Activated CD4-positive, CD25-positive, alpha-beta regulatory T cell treated with anti-CD3 and anti-CD28 coated beads, Interleukin-2, amount 50 U/mL, for 24 hours (primary cell): ENCODE measurements at regions not wholly inside any gene's neighbourhood (a gene's known extent, or its start where the extent isn't known, plus 50 kb on each side); places are given as distances from the start of the nearest gene placed in this dataset.

Source experiments
- ATAC-seq, 2 donors: fragments of 150-1000 bp; cut with Tn5 transposase; one replicate each; pipeline ENCODE4 v1.10.0; 2021; ENCODE audit warnings: mild to moderate bottlenecking in 1 of 2, moderate library complexity in 1 of 2

GRCh38 chr5:167573370-167574127 is 717.9 kb upstream of the WWC1 start:
- no peak for ATAC-seq

DNA sequence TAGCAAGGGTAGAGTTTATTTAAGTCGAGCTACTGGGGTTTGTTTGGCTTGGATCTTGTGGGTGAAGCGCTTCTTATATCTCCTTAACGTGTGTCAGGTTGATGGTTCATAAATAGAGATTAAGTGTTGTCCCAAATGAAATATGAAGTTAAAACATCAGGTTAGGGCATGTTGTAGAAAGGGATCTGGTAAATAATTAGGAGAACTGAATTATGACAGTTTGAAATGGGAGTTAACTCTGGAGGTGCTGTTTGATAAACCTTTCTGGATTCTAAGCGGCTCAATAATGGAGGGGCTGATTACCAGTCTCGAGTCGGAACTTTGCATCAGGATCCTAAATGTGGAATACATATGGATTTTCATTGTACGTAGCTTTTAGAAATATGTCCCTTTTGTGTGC is 717.0 kb upstream of the WWC1 start:
- no peak for ATAC-seq

DNA sequence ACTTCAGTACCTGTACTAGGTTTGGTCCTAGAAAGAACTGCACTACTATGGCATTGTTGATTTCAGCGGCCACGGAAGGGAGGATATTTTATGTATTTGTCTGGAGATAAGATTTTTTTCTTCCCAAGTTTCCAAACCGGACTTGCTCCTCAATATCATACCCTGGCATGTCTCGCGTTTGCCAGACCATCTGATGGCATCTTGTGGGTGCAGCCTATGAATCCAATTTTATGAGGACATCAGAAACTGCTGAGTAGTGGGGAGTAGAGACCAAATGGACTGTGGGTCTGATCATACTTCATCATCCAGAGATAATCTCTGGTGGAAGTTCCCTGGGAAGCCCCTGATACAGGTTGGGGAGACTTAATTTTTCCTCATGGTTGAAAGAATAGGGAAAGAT is 716.1 kb upstream of the WWC1 start:
- no peak for ATAC-seq

DNA sequence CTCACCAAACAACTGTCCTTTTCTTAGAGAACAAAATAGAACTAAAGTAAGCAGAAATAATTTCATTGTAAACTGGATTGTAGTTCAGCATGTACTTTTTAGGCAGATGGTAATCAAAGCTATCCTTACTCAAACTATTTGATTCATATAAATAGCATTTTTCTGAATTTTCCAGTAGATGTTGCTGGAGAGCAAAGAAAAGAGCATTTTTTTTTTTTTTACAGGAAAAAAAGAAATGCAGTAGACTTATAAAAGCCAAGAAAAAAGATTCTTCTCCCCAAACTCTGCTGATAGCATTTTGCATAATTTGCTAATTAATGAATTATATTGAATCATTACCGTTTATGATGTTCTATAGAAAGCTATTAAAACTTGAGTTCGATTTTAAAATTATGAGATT is 715.3 kb upstream of the WWC1 start:
- no peak for ATAC-seq

DNA sequence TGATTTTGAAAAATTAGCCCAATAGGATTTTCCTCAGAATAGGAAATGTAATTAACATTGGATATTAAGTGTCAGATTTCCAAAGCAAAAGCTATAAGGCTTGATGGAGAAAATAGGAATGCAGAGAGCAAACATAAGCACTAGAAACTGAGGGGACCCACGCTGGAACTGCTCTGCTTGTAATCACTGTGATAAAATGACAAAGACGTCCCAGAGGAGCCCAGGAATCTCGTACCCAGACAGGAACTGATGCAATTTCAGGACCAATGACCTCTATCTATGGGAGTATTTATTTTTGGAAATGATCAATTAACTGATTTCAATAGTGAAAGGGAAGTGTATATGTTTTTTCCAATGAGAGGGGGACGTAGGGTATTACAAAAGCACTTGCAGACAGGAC is 714.5 kb upstream of the WWC1 start:
- ATAC-seq, result no peak

GRCh38 chr5:167577616-167578015 is 713.8 kb upstream of the WWC1 start:
- no peak for ATAC-seq

- ATAC-seq, result no peak
These were observed 712.3 kb upstream of the WWC1 start for GRCh38 chr5:167578977-167579692.

- no peak for ATAC-seq
These were observed 711.8 kb upstream of the WWC1 start for GRCh38 chr5:167579693-167580055.

GRCh38 chr5:167580608-167581007 is 710.8 kb upstream of the WWC1 start:
- ATAC-seq, result no peak

DNA sequence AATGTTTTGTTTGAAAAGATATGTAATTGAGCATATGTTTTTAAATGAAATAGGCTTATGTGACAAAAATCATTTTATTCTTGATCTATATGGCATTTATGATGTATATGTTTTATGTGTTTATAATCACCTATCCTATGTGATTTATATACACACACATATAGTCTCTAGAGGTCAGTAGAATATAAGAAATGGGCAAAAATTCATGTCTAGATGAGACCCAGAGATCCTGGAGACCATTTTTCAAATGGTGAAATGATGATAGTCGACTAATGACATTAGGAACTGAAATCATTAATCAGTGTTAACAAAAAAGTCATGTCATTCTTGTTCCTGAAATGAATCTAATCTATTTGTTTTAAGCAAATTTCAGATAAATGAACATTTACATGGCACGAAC is 709.2 kb upstream of the WWC1 start:
- no peak for ATAC-seq

DNA sequence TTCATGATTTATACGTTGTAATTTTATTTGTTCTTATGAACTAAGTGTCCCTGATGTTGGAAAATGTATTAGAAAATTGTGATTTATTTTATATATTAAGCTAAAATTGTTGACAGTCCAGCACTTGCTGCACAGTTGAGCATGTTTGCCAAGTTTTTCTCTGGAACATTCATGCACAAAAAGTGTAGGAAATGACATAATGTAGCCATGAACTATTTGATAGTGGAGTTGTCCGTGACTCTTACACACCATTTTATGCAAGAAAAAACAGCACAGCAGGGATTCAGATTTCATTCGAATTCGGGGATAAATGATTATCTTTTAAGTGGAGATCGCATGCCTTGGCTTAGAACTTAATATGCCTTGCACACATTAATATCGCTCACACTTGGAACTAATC is 708.6 kb upstream of the WWC1 start:
- no peak for ATAC-seq

GRCh38 chr5:167585184-167585583 is 706.3 kb upstream of the WWC1 start:
- ATAC-seq, result no peak

GRCh38 chr5:167587772-167588437 is 703.5 kb upstream of the WWC1 start:
- ATAC-seq, result no peak

- ATAC-seq, result no peak
These were observed 699.3 kb upstream of the WWC1 start for GRCh38 chr5:167592114-167592513.

DNA sequence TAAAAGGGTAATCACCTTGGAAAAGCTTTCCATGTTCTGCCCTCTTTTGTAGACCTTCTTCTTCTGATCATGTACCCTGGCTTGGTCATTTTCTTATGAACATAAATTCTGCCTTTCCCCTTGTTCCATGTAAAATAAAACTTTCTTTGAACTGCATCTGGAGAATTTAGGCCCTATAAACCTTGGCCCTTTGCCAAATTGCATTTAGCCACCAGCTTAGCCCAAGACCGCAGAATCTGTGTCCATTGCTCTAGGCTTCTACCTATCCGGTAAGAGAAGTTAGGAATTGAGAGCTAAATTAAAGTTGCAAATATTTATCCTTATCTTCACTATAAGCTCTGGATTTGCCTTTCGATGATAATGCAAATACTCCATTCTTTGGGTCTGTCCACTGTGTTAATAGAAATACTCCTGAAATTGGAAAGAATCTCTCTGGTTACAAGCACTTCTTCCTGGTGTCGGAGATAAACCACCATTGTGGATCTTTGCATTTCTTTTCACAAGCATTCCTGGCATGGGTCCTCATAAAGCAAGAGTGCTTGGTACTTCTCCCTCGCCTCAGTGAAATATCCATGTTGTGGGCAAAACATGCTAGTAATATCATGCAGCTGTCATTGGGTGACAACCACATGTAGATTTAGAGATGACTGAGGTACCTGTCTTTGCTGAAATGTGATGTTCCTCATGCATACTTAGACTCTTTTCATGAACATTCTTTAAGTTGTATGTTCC is 698.0 kb upstream of the WWC1 start:
- ATAC-seq, result no peak

GRCh38 chr5:167594061-167594435 is 697.4 kb upstream of the WWC1 start:
- no peak for ATAC-seq

DNA sequence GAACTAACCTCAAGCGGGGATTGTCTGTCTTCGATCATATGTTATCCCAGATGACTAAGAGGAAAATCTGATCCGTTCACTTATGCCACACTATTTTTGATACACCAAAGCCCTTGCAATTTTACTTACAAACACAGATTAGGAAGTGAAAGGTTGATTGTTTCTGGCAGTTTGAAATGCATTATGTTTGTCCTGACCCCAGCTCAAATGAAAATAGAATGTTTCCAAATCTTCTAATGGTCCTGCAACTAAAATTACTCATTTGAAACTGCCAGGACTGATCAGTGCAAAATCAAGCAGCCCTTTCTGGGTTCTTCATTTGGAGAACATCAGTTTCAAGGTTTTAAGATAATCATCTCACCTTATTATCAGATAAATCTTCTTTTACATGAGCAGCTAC is 696.7 kb upstream of the WWC1 start:
- no peak for ATAC-seq

GRCh38 chr5:167595196-167595595 is 696.2 kb upstream of the WWC1 start:
- no peak for ATAC-seq

- no peak for ATAC-seq
These were observed 693.3 kb upstream of the WWC1 start for GRCh38 chr5:167598166-167598565.

- ATAC-seq, result no peak
These were observed 689.4 kb upstream of the WWC1 start for GRCh38 chr5:167602067-167602466.

DNA sequence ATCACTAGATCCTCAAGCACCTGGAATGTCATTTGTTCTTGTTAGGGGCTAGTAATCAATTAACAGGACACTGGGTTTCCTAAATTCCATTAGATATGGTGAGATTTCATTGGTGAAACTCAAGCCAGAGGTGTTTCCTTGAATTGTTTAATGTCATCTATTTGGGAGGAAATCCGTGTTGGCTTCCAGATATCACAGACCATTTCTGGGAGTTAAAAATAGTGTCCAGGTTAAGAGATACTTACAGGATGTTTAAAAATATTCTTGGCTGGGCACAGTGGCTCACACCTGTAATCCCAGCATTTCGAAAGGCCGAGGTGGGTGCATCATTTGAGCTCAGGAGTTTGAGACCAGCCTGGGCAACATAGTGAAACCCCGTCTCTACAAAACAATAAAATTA is 688.3 kb upstream of the WWC1 start:
- ATAC-seq, result no peak

- ATAC-seq, result no peak
These were observed 682.8 kb upstream of the WWC1 start for GRCh38 chr5:167608390-167609272.
